ENCODE measurements at regions not wholly inside any gene's neighbourhood (a gene's known extent, or its start where the extent isn't known, plus 50 kb on each side); places are given as distances from the start of the nearest gene placed in this dataset.

- ChIA-PET CTCF (no interaction called here), POLR2A (ENCODE audit: low non-redundant PET) (no interaction called here)
- no peak overlapping the region for H3K4me3 ChIP-seq (ENCODE audit: low read depth, low read length, poor library complexity, severe bottlenecking)
- H3K27ac ChIP-seq (ENCODE audit: low read depth, low read length, poor library complexity, severe bottlenecking): no peak overlapping the region
- H3K4me1 ChIP-seq (ENCODE audit: insufficient read depth, low read length, poor library complexity, severe bottlenecking): no peaks in the 10 kb centered on the region
- H3K36me3 ChIP-seq (ENCODE audit: insufficient read depth, low read length, poor library complexity, severe bottlenecking): no peaks in the 10 kb centered on the region
- no peaks in the 10 kb centered on the region for H3K27me3 ChIP-seq (replicated peaks; ENCODE audit: insufficient read depth, low read depth, low read length, poor library complexity)
- no peaks in the 10 kb centered on the region for H3K9me3 ChIP-seq (ENCODE audit: low read depth, low read length, poor library complexity, severe bottlenecking)
- intact Hi-C loops (cut with micrococcal nuclease; ENCODE audit: unreplicated experiment): no loop called here
- no peak for TF ChIP-seq CTCF (conservative IDR thresholded peaks at IDR 0.05; ENCODE audit: low read depth, low read length)
- no TSS peak for BruUV-seq (replicated peaks)
- no peak for DNase-seq (ENCODE audit: low spot score)
Observed at GRCh38 chr6:145070791-145071190, 664.5 kb downstream of the EPM2A start.

GRCh38 chr6:145071836-145072235, 663.5 kb downstream of the EPM2A start:
- no peak for DNase-seq (ENCODE audit: low spot score)
- no peaks in the 10 kb centered on the region for H3K4me1 ChIP-seq (ENCODE audit: insufficient read depth, low read length, poor library complexity, severe bottlenecking)
- no peak overlapping the region for H3K4me3 ChIP-seq (ENCODE audit: low read depth, low read length, poor library complexity, severe bottlenecking)
- TF ChIP-seq EZH2 (IDR thresholded peaks at IDR 0.05; ENCODE audit: borderline replicate concordance, low read depth, low read length, poor library complexity, severe bottlenecking): no peak
- no peak for TF ChIP-seq CTCF (conservative IDR thresholded peaks at IDR 0.05; ENCODE audit: low read depth, low read length)
- BruUV-seq (replicated peaks): no TSS peak
- no peaks in the 10 kb centered on the region for H3K27me3 ChIP-seq (replicated peaks; ENCODE audit: insufficient read depth, low read depth, low read length, poor library complexity)
- POLR2A ChIA-PET (ENCODE audit: low non-redundant PET): no interaction called here
- H3K27ac ChIP-seq (ENCODE audit: low read depth, low read length, poor library complexity, severe bottlenecking): no peak overlapping the region
- intact Hi-C loops (cut with micrococcal nuclease; ENCODE audit: unreplicated experiment): no loop called here
- CTCF ChIA-PET: no interaction called here
- H3K9me3 ChIP-seq (ENCODE audit: low read depth, low read length, poor library complexity, severe bottlenecking): no peaks in the 10 kb centered on the region
- no peaks in the 10 kb centered on the region for H3K36me3 ChIP-seq (ENCODE audit: insufficient read depth, low read length, poor library complexity, severe bottlenecking)

- ChIA-PET POLR2A (ENCODE audit: low non-redundant PET) (no interaction called here), CTCF (no interaction called here)
- H3K4me1 ChIP-seq (ENCODE audit: insufficient read depth, low read length, poor library complexity, severe bottlenecking): no peaks in the 10 kb centered on the region
- BruUV-seq (replicated peaks): no TSS peak
- DNase-seq (ENCODE audit: low spot score): no peak
- no peak for TF ChIP-seq CTCF (conservative IDR thresholded peaks at IDR 0.05; ENCODE audit: low read depth, low read length)
- no peak for TF ChIP-seq EZH2 (IDR thresholded peaks at IDR 0.05; ENCODE audit: borderline replicate concordance, low read depth, low read length, poor library complexity, severe bottlenecking)
- no peaks in the 10 kb centered on the region for H3K27me3 ChIP-seq (replicated peaks; ENCODE audit: insufficient read depth, low read depth, low read length, poor library complexity)
- H3K27ac ChIP-seq (ENCODE audit: low read depth, low read length, poor library complexity, severe bottlenecking): no peak overlapping the region
- H3K9me3 ChIP-seq (ENCODE audit: low read depth, low read length, poor library complexity, severe bottlenecking): no peaks in the 10 kb centered on the region
- no peaks in the 10 kb centered on the region for H3K36me3 ChIP-seq (ENCODE audit: insufficient read depth, low read length, poor library complexity, severe bottlenecking)
- intact Hi-C loops (cut with micrococcal nuclease; ENCODE audit: unreplicated experiment): no loop called here
- no peak overlapping the region for H3K4me3 ChIP-seq (ENCODE audit: low read depth, low read length, poor library complexity, severe bottlenecking)
Observed at GRCh38 chr6:145073811-145074210, 661.5 kb downstream of the EPM2A start.
